ENCODE measurements at regions not wholly inside any gene's neighbourhood (a gene's known extent, or its start where the extent isn't known, plus 50 kb on each side); places are given as distances from the start of the nearest gene placed in this dataset.
A peak's percentile ranks its signal among the peaks of the same experiment; 100 is the strongest.

- intact Hi-C loops (cut with DNase I) = no loop called here
- no peak for DNase-seq
Measured at GRCh38 chr2:186917866-186918265, 68.9 kb upstream of the ZSWIM2 start.

GRCh38 chr2:186913870-186914269, 64.9 kb upstream of the ZSWIM2 start:
- intact Hi-C loops (cut with DNase I) = no loop called here
- no peak for DNase-seq

DNA sequence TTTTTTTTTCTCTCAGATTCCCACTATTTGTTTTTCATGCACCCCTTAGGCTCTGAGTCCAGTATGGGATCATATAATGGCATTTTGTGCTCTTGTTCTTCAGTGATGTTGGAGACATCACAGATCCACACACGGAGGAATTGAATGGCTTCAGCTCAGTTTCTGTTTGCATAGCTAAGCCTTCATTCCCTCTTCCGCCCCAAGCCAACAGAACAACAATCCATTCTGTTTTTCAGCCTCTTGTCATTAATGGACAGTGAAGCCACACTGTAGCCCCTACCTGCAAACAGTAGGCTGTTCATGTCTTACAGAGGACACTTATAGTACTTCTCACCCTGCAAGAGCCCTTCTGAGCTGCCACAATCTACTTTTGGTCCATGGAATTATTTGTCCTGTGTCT, 64.0 kb upstream of the ZSWIM2 start:
- intact Hi-C loops (cut with DNase I) = no loop called here
- DNase-seq = peak in 1 of 42 donors; percentile 3

DNA sequence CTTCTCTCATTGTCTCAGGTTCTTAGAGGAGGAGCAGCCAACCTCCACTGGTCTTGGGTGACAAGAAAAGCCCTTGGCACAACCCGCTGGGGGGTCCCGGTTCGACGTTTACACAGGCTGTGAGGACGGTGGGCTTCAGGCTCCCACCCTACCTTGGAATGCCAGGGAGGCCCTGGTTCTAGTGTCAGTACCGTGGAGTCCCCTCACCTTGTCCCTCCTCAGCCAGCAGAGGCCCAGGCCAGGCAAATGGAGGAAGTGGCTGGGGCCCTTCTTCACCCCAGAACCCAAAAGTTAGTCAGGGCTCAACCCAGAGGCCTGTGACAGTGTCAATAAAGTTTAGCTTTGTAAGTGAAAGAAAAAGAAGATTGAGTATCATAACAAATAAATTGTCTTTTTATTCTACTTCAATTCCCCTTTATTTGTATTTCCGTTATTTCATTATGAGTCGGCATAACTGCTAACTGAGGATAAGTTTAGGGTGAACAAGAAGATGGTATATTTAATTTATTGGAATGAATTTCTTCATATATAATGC, 62.6 kb upstream of the ZSWIM2 start:
- DNase-seq = no peak
- intact Hi-C loops (cut with DNase I) = no loop called here

GRCh38 chr2:186910996-186911395, 62.0 kb upstream of the ZSWIM2 start:
- no peak for DNase-seq
- intact Hi-C loops (cut with DNase I) = no loop called here

DNA sequence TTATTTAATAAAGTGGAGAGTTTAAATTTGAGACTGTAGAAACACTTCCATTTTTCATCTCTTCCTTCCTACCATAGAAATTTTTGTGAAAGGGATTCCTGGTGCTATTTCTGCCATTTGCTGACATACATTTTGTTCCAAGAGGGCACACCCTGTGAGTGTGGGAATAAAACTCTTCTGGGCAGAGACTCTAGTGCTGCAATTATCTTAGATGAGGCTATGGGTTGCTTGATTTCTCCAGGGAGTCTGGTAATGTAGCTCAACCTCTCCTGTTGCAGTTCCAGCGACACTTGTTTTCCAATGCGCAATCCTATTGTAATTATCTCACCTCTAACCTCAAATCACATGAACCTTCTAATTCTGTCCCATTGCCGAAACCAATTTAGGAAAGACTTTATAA, 60.1 kb upstream of the ZSWIM2 start:
- intact Hi-C loops (cut with DNase I) = no loop called here
- no peak for DNase-seq

DNA sequence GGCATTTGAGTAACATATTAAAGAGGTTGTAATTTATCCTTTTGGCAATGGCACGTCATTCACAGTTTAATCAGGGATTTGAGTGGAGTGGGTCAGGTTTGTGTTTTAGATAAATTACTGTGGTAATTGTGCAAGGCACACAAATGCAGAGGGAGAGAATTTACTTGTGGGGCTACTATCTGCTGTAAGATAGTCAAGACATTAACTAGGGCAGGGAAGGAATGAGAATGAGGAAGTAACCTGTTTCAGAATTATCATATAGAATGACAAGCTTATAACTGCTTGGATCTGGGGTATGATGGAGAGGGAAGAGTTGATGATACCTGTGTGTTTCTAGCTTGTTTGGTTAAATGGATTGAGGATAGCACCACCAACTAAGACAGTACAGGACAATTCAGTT, 58.9 kb upstream of the ZSWIM2 start:
- intact Hi-C loops (cut with DNase I) = no loop called here
- DNase-seq = no peak

GRCh38 chr2:186903216-186903615, 54.2 kb upstream of the ZSWIM2 start:
- DNase-seq = no peak
- intact Hi-C loops (cut with DNase I) = no loop called here
